H1 (cell line): ENCODE measurements at regions not wholly inside any gene's neighbourhood (a gene's known extent, or its start where the extent isn't known, plus 50 kb on each side); places are given as distances from the start of the nearest gene placed in this dataset.

Source experiments
- BCL11A ChIP-seq, 2 experiments: IDR thresholded peaks; one replicate each; pipeline ENCODE4 v1.6.1; 2011; ENCODE audit warnings: low read depth in 2 of 2, low read length in 2 of 2, mild to moderate bottlenecking in 2 of 2
- BRCA1 ChIP-seq: IDR thresholded peaks from 2 replicates; pipeline ENCODE4 v1.6.1; 2012; ENCODE audit warnings: low read depth, low read length, improper control_type of control experiment
- CHD2 ChIP-seq: IDR thresholded peaks from 2 replicates; pipeline ENCODE4 v1.6.1; 2012; ENCODE audit warnings: low read length, improper control_type of control experiment
- EZH2 ChIP-seq: fragments of 200-600 bp; sonication (generic); IDR thresholded peaks from 2 replicates; pipeline ENCODE4 v1.7.1; 2012; ENCODE audit warnings: low read depth, mild to moderate bottlenecking, moderate library complexity, low read length, inconsistent platforms; ENCODE audit not compliant: severe bottlenecking
- FOSL1 ChIP-seq: IDR thresholded peaks from 2 replicates; pipeline ENCODE4 v1.6.1; 2011; ENCODE audit warnings: mild to moderate bottlenecking, low read depth, low read length, moderate library complexity; ENCODE audit not compliant: insufficient read depth
- JUN ChIP-seq: IDR thresholded peaks from 2 replicates; pipeline ENCODE4 v1.6.1; 2011; ENCODE audit warnings: low read depth, mild to moderate bottlenecking, improper control_type of control experiment, low read length
- JUND ChIP-seq: IDR thresholded peaks from 2 replicates; pipeline ENCODE4 v1.6.1; 2011; ENCODE audit warnings: mild to moderate bottlenecking, improper control_type of control experiment, low read length
- KDM1A ChIP-seq: fragments of 200-600, 300-600 bp; sonication (generic); IDR thresholded peaks from 2 replicates; pipeline ENCODE4 v1.7.1; 2016; ENCODE audit warnings: mild to moderate bottlenecking, low read length, borderline replicate concordance
- KDM5A ChIP-seq: fragments of 200-600 bp; IDR thresholded peaks from 2 replicates; pipeline ENCODE4 v1.7.1; 2012; ENCODE audit warnings: mild to moderate bottlenecking, low read length, inconsistent platforms, mixed read lengths
- POLR2A ChIP-seq, 2 experiments: IDR thresholded peaks; 1 replicate in 1 of 2; 2 replicates in 1 of 2; pipeline ENCODE4 v1.6.1; 2011; ENCODE audit warnings: low read depth in 2 of 2, low read length in 2 of 2, mild to moderate bottlenecking in 2 of 2; ENCODE audit errors: control extremely low read depth in 1 of 2
- POU5F1 ChIP-seq: IDR thresholded peaks from 2 replicates; pipeline ENCODE4 v1.6.1; 2011; ENCODE audit warnings: low read depth, mild to moderate bottlenecking, low read length, moderate library complexity
- RAD21 ChIP-seq, 2 experiments: IDR thresholded peaks in 1 of 2; conservative IDR thresholded peaks in 1 of 2; 2 replicates each; pipeline ENCODE4 v1.6.1; 2011; ENCODE audit warnings: low read depth in 2 of 2, low read length in 2 of 2, improper control_type of control experiment in 1 of 2, inconsistent platforms in 1 of 2, mild to moderate bottlenecking in 1 of 2, moderate library complexity in 1 of 2
- RNF2 ChIP-seq: fragments of 200-900, 300-1000 bp; sonication (generic); IDR thresholded peaks from 2 replicates; pipeline ENCODE4 v1.7.1; 2016; ENCODE audit warnings: borderline replicate concordance, low read depth, mild to moderate bottlenecking, antibody characterized with exemption, low read length; ENCODE audit not compliant: poor library complexity, severe bottlenecking; ENCODE audit errors: missing control alignments
- RXRA ChIP-seq: IDR thresholded peaks from 2 replicates; pipeline ENCODE4 v1.6.1; 2011; ENCODE audit warnings: low read depth, mild to moderate bottlenecking, low read length, moderate library complexity; ENCODE audit not compliant: insufficient read depth
- SAP30 ChIP-seq: fragments of 300-600 bp; sonication (generic); IDR thresholded peaks from 2 replicates; pipeline ENCODE4 v1.7.1; 2012; ENCODE audit warnings: low read length, moderate library complexity, mild to moderate bottlenecking, inconsistent platforms; ENCODE audit not compliant: insufficient read depth, insufficient replicate concordance
- SIN3A ChIP-seq, 2 experiments: IDR thresholded peaks in 1 of 2; conservative IDR thresholded peaks in 1 of 2; 2 replicates each; pipeline ENCODE4 v1.6.1; 2011 to 2012; ENCODE audit warnings: low read length in 2 of 2, improper control_type of control experiment in 1 of 2, low read depth in 1 of 2, mild to moderate bottlenecking in 1 of 2
- SP2 ChIP-seq: IDR thresholded peaks from 2 replicates; pipeline ENCODE4 v1.6.1; 2012; ENCODE audit warnings: mild to moderate bottlenecking, low read length, inconsistent platforms
- TBP ChIP-seq: IDR thresholded peaks from 2 replicates; pipeline ENCODE4 v1.6.1; 2011; ENCODE audit warnings: low read depth, low read length, improper control_type of control experiment
- YY1 ChIP-seq: IDR thresholded peaks from 2 replicates; pipeline ENCODE4 v1.6.1; 2011; ENCODE audit warnings: low read depth, mild to moderate bottlenecking, low read length
- ZNF274 ChIP-seq: IDR thresholded peaks from 2 replicates; pipeline ENCODE4 v1.7.0; 2012; ENCODE audit warnings: low read length, borderline replicate concordance; ENCODE audit errors: extremely low read depth
- TF ChIP-seq, protein P1 (sequence below): IDR thresholded peaks from 2 replicates; pipeline ENCODE4 v1.6.1; 2011; ENCODE audit warnings: low read depth, mild to moderate bottlenecking, low read length; ENCODE audit not compliant: insufficient read depth
- TF ChIP-seq, protein P2 (sequence below): IDR thresholded peaks from 2 replicates; pipeline ENCODE4 v1.6.1; 2012; ENCODE audit warnings: low read length, inconsistent platforms

DNA sequence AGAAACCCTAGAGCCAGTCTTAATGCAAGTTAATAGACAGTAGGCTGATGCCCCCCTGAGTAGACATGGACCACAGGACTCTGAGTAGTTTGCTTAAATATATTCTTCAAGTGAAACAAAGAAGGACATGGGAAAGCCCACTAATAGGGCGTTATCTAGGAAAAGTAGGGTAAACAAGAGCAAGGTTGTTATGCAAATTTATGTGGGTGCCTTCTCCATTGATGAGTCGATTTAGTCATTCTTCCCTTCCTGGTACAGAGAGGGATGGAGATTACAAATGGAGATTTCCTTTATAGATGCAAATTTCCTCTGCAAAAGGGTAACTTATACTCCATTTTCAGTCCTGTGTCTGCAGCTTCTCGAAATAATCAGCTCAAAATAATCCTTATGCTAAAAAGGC, 262.0 kb downstream of the CD83 start (continued):
- no peak for TF ChIP-seq ZNF274
- TF ChIP-seq, protein P1, sequence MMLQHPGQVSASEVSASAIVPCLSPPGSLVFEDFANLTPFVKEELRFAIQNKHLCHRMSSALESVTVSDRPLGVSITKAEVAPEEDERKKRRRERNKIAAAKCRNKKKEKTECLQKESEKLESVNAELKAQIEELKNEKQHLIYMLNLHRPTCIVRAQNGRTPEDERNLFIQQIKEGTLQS, result no peak
- TF ChIP-seq FOSL1, result no peak
- TF ChIP-seq RNF2, result no peak
- TF ChIP-seq JUND, result peak; percentile 59
- no peak for TF ChIP-seq CHD2
- no peak for TF ChIP-seq RXRA
- TF ChIP-seq EZH2, result no peak
- TF ChIP-seq SIN3A (conservative IDR thresholded peaks at IDR 0.05 in 1 of 2, IDR thresholded peaks at IDR 0.05 in 1 of 2; ENCODE audit: low read depth in 1 of 2, low read length in 2 of 2), result no peak
- TF ChIP-seq JUN, result no peak
- TF ChIP-seq RAD21 (IDR thresholded peaks at IDR 0.05 in 1 of 2, conservative IDR thresholded peaks at IDR 0.05 in 1 of 2; ENCODE audit: low read depth in 2 of 2, low read length in 2 of 2), result no peak; a peak in 1 of 4 replicates
- no peak for TF ChIP-seq YY1
- no peak for TF ChIP-seq POLR2A (IDR thresholded peaks at IDR 0.05; ENCODE audit: control extremely low read depth in 1 of 2, low read depth in 2 of 2, low read length in 2 of 2)
- TF ChIP-seq SAP30, result no peak
- TF ChIP-seq KDM5A, result no peak
- peak; percentile 87; the same call in 1 of the 2 replicates for TF ChIP-seq POU5F1
- no peak for TF ChIP-seq TBP
- TF ChIP-seq BCL11A (IDR thresholded peaks at IDR 0.05; ENCODE audit: low read depth in 2 of 2, low read length in 2 of 2), result no peak
- TF ChIP-seq KDM1A, result no peak
- no peak for TF ChIP-seq SP2
- TF ChIP-seq BRCA1, result no peak
- TF ChIP-seq, protein P2, sequence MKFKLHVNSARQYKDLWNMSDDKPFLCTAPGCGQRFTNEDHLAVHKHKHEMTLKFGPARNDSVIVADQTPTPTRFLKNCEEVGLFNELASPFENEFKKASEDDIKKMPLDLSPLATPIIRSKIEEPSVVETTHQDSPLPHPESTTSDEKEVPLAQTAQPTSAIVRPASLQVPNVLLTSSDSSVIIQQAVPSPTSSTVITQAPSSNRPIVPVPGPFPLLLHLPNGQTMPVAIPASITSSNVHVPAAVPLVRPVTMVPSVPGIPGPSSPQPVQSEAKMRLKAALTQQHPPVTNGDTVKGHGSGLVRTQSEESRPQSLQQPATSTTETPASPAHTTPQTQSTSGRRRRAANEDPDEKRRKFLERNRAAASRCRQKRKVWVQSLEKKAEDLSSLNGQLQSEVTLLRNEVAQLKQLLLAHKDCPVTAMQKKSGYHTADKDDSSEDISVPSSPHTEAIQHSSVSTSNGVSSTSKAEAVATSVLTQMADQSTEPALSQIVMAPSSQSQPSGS, result 0 out of 2 replicates have a peak, but pooled peaks have one; percentile 27
